Panc1 (cell line): ENCODE measurements at regions not wholly inside any gene's neighbourhood (a gene's known extent, or its start where the extent isn't known, plus 50 kb on each side); places are given as distances from the start of the nearest gene placed in this dataset.

Experiments
- ATAC-seq: fragments of 200-7000 bp; cut with Tn5 transposase; 2 replicates; pipeline ENCODE4 v1.9.1; 2020; ENCODE audit warnings: mild to moderate bottlenecking, moderate library complexity
- BruUV-seq: library from RNA; stranded (reverse); fragments of 400-500 nt; replicated peaks from 2 replicates; lab custom pipeline; 2021; lab: Mats Ljungman, UMichigan
- CTCF ChIA-PET: fragments of 300-600 bp; sonication (Branson Sonifier 250); formaldehyde crosslinking; loops from one replicate; lab custom pipeline; 2022; ENCODE audit warnings: antibody characterized with exemption; lab: Charles Lee
- POLR2A ChIA-PET: fragments of 300-600 bp; sonication (Branson Sonifier 250); formaldehyde crosslinking; loops from one replicate; lab custom pipeline; 2022; ENCODE audit warnings: antibody characterized with exemption; lab: Charles Lee
- DNase-seq: peaks from one replicate; pipeline ENCODE4 v3.0.0-alpha.2; 2010; ENCODE audit warnings: low read depth, low spot score
- H3K27ac ChIP-seq: 2 replicates; pipeline ENCODE4 v1.5.1; 2011; ENCODE audit warnings: mild to moderate bottlenecking, low read length, inconsistent platforms
- H3K27me3 ChIP-seq: fragments of 200-500 bp; sonication (Bioruptor generic); 2 replicates; pipeline ENCODE4 v1.6.0; 2014; ENCODE audit warnings: low read length, inconsistent platforms; ENCODE audit not compliant: control insufficient read depth, insufficient read depth
- H3K36me3 ChIP-seq: fragments of 200-500 bp; sonication (Bioruptor generic); 2 replicates; pipeline ENCODE4 v1.5.1; 2014; ENCODE audit warnings: inconsistent platforms, mild to moderate bottlenecking, low read length, moderate library complexity; ENCODE audit not compliant: control insufficient read depth, insufficient read depth
- H3K4me1 ChIP-seq: 2 replicates; pipeline ENCODE4 v1.5.1; 2011; ENCODE audit warnings: inconsistent platforms, mild to moderate bottlenecking, low read length, moderate library complexity; ENCODE audit not compliant: control insufficient read depth, insufficient read depth
- H3K4me3 ChIP-seq, 2 experiments: 2 replicates each; pipeline ENCODE4 v1.5.1; 2011 to 2012; ENCODE audit warnings: low read depth in 2 of 2, low read length in 2 of 2, mild to moderate bottlenecking in 2 of 2, inconsistent platforms in 1 of 2, moderate library complexity in 1 of 2
- H3K9me3 ChIP-seq: fragments of 200-500 bp; sonication (Bioruptor generic); 2 replicates; pipeline ENCODE4 v1.5.1; 2014; ENCODE audit warnings: low read depth, mild to moderate bottlenecking, inconsistent platforms, low read length, moderate library complexity; ENCODE audit not compliant: control insufficient read depth, insufficient read depth
- POLR2AphosphoS5 ChIP-seq: IDR thresholded peaks from 2 replicates; pipeline ENCODE4 v1.6.1; 2012; ENCODE audit warnings: mild to moderate bottlenecking, low read depth, low read length, moderate library complexity
- SIN3A ChIP-seq: IDR thresholded peaks from 2 replicates; pipeline ENCODE4 v1.6.1; 2012; ENCODE audit warnings: low read depth, mild to moderate bottlenecking, low read length, moderate library complexity, borderline replicate concordance; ENCODE audit not compliant: insufficient read depth
- TCF7L2 ChIP-seq: IDR thresholded peaks from 2 replicates; pipeline ENCODE4 v1.6.1; 2011; ENCODE audit warnings: mild to moderate bottlenecking, low read depth, low read length, inconsistent platforms
- in situ Hi-C: cut with HindIII; loops from 2 replicates; pipeline ENCODE4 v1.10.0; 2016; ENCODE audit warnings: low sequenced_read_pairs, low pct_unique_long_range_greater_than_20kb
- intact Hi-C: fragments of 100-400 bp; cut with micrococcal nuclease; formaldehyde crosslinking; loops from one replicate; pipeline ENCODE4 v1.10.0; 2022; ENCODE audit not compliant: unreplicated experiment
- TF ChIP-seq, protein P1 (sequence below), 2 experiments: IDR thresholded peaks; 2 replicates each; pipeline ENCODE4 v1.6.1; 2011 to 2012; ENCODE audit warnings: low read depth in 2 of 2, control low read depth in 1 of 2, low read length in 1 of 2, mild to moderate bottlenecking in 1 of 2, moderate library complexity in 1 of 2; ENCODE audit not compliant: insufficient read depth in 1 of 2
- TF ChIP-seq, protein P2 (sequence below): fragments of 450-650 bp; IDR thresholded peaks from 2 replicates; pipeline ENCODE4 v1.5.1; 2017; ENCODE audit warnings: mild to moderate bottlenecking

DNA sequence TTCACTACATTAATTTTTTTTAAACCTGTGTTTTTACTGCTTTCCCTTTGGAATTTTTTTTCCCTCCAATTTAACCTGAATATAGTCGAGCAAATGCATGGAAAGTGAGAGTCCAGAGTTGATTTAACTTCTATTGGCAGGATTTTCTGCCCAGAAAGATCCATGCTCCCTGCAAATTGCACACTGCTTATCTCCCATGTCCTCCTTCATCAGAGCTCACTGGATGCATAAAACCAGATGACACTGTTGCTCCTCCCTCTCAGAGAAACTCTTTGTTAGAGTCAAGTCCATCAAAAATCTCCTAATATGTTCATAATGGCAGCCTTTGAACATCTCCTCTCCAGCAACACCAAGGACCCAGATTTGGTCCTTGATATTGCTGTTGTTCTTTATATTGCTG, 297.0 kb upstream of the SLC24A2 start:
- Histone ChIP-seq H3K4me3 (no peak overlapping the region), H3K4me1 (no peaks in the 10 kb centered on the region), H3K9me3 (no peaks in the 10 kb centered on the region), H3K27me3 (no peaks in the 10 kb centered on the region), H3K36me3 (no peaks in the 10 kb centered on the region), H3K27ac (no peak overlapping the region)
- no TSS peak for BruUV-seq
- intact Hi-C loops: no loop called here
- TF ChIP-seq POLR2AphosphoS5 (no peak), SIN3A (no peak), TCF7L2 (no peak)
- TF ChIP-seq, protein P1, sequence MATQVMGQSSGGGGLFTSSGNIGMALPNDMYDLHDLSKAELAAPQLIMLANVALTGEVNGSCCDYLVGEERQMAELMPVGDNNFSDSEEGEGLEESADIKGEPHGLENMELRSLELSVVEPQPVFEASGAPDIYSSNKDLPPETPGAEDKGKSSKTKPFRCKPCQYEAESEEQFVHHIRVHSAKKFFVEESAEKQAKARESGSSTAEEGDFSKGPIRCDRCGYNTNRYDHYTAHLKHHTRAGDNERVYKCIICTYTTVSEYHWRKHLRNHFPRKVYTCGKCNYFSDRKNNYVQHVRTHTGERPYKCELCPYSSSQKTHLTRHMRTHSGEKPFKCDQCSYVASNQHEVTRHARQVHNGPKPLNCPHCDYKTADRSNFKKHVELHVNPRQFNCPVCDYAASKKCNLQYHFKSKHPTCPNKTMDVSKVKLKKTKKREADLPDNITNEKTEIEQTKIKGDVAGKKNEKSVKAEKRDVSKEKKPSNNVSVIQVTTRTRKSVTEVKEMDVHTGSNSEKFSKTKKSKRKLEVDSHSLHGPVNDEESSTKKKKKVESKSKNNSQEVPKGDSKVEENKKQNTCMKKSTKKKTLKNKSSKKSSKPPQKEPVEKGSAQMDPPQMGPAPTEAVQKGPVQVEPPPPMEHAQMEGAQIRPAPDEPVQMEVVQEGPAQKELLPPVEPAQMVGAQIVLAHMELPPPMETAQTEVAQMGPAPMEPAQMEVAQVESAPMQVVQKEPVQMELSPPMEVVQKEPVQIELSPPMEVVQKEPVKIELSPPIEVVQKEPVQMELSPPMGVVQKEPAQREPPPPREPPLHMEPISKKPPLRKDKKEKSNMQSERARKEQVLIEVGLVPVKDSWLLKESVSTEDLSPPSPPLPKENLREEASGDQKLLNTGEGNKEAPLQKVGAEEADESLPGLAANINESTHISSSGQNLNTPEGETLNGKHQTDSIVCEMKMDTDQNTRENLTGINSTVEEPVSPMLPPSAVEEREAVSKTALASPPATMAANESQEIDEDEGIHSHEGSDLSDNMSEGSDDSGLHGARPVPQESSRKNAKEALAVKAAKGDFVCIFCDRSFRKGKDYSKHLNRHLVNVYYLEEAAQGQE (IDR thresholded peaks at IDR 0.05; ENCODE audit: insufficient read depth in 1 of 2, low read depth in 2 of 2, low read length in 1 of 2): no peak
- TF ChIP-seq, protein P2, sequence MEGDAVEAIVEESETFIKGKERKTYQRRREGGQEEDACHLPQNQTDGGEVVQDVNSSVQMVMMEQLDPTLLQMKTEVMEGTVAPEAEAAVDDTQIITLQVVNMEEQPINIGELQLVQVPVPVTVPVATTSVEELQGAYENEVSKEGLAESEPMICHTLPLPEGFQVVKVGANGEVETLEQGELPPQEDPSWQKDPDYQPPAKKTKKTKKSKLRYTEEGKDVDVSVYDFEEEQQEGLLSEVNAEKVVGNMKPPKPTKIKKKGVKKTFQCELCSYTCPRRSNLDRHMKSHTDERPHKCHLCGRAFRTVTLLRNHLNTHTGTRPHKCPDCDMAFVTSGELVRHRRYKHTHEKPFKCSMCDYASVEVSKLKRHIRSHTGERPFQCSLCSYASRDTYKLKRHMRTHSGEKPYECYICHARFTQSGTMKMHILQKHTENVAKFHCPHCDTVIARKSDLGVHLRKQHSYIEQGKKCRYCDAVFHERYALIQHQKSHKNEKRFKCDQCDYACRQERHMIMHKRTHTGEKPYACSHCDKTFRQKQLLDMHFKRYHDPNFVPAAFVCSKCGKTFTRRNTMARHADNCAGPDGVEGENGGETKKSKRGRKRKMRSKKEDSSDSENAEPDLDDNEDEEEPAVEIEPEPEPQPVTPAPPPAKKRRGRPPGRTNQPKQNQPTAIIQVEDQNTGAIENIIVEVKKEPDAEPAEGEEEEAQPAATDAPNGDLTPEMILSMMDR: no peak
- ChIA-PET POLR2A (no interaction called here), CTCF (no interaction called here)
- DNase-seq (no peak), ATAC-seq (no peak)
- in situ Hi-C loops: no loop called here

DNA sequence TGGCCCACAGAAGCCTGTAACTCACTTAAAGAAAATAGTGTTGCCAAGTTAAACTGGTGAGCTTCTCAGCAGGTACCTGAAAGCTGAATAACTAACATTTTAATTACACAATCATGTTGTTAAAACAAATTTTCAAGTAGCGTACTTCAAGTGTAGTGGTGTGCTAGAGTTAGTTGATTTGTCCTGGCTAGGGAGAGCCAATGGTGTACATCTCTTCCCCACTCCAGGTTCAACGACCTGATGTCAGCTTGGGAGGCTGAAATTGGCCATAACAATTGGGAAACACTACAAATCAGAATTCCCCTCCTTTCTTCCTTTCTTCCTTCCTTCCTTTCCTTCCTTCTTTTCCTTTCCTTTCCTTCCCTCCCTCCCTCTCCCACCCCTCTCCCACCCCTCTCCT, 295.3 kb upstream of the SLC24A2 start:
- Histone ChIP-seq H3K36me3 (no peaks in the 10 kb centered on the region), H3K27me3 (no peaks in the 10 kb centered on the region), H3K4me3 (no peak overlapping the region), H3K9me3 (no peaks in the 10 kb centered on the region), H3K4me1 (no peaks in the 10 kb centered on the region), H3K27ac (no peak overlapping the region)
- ChIA-PET POLR2A (no interaction called here), CTCF (no interaction called here)
- TF ChIP-seq POLR2AphosphoS5 (no peak), TCF7L2 (no peak), SIN3A (no peak)
- TF ChIP-seq, protein P2: no peak
- TF ChIP-seq, protein P1 (IDR thresholded peaks at IDR 0.05; ENCODE audit: insufficient read depth in 1 of 2, low read depth in 2 of 2, low read length in 1 of 2): no peak
- no TSS peak for BruUV-seq
- in situ Hi-C loops (no loop called here), intact Hi-C loops (no loop called here)
- DNase-seq (no peak), ATAC-seq (no peak)
